ENCODE measurements at regions not wholly inside any gene's neighbourhood (a gene's known extent, or its start where the extent isn't known, plus 50 kb on each side); places are given as distances from the start of the nearest gene placed in this dataset.

GRCh38 chr1:207264663-207265252 lies 56.7 kb upstream of the CD55 start:
- TF ChIP-seq CTCF (IDR thresholded peaks at IDR 0.05; ENCODE audit: low read depth, low read length, missing control alignments): no peak
- in situ Hi-C loops (cut with HindIII; ENCODE audit: low pct_ligation_motif_present, low sequenced_read_pairs): no loop called here

GRCh38 chr1:207268337-207268736 lies 53.1 kb upstream of the CD55 start:
- in situ Hi-C loops (cut with HindIII; ENCODE audit: low pct_ligation_motif_present, low sequenced_read_pairs): no loop called here
- Histone ChIP-seq H3K4me3 (ENCODE audit: low read depth, low read length) (no peak overlapping the region), H3K36me3 (replicated peaks) (no peaks in the 10 kb centered on the region), H3K27ac (no peak overlapping the region), H3K27me3 (replicated peaks) (no peaks in the 10 kb centered on the region)
- TF ChIP-seq CTCF (IDR thresholded peaks at IDR 0.05; ENCODE audit: low read depth, low read length, missing control alignments): no peak
- DNase-seq: no peak

More at GRCh38 chr1:207264663-207265252, 56.7 kb upstream of the CD55 start:
- Histone ChIP-seq H3K27me3 (replicated peaks) (no peaks in the 10 kb centered on the region), H3K27ac (no peak overlapping the region), H3K36me3 (replicated peaks) (no peaks in the 10 kb centered on the region), H3K4me3 (ENCODE audit: low read depth, low read length) (no peak overlapping the region)
- no peak for DNase-seq

DNA sequence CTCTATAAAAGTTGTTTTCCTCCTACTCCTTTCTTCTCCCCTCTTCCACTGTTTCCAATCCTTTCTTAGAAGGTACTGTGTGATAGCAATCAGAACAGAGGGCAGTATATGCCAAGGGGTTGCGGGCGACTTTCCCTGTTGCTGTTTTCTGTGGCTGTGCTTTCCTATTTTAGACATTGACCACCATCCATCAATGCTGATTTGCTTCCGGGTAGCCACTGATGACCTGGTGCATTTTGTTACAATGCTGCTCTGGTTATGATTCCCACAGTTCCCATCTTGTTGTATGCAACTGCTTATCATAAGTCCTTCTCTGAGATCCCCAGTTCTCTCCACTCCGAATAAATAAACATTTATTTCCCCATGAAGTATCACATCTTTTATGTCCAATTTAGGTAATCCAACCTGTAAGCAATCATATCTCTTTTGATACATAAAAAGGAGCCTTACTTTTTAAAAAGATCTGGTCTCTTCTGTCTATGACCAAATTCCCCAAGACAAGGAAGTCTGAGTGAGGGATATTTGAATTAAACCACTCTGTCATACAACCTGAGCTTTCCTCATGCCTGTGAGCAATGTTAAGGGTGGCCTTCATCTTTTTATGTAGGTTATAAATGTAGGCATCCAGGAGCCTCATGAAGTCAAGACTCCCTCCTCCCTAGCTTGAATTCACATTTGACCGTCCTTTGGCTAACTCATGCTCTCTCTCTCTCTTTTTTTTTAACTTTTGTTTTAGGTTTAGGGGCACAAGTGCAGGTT lies 52.5 kb upstream of the CD55 start:
- Histone ChIP-seq H3K27ac (no peak overlapping the region), H3K36me3 (replicated peaks) (no peaks in the 10 kb centered on the region), H3K27me3 (replicated peaks) (no peaks in the 10 kb centered on the region), H3K4me3 (ENCODE audit: low read depth, low read length) (no peak overlapping the region)
- in situ Hi-C loops (cut with HindIII; ENCODE audit: low pct_ligation_motif_present, low sequenced_read_pairs): no loop called here
- DNase-seq: no peak
- TF ChIP-seq CTCF (IDR thresholded peaks at IDR 0.05; ENCODE audit: low read depth, low read length, missing control alignments): no peak

Measured in brain microvascular endothelial cell (primary cell).